Activated T-helper 2 cell treated with anti-CD3 and anti-CD28 coated beads, Interferon-gamma antibody, Interleukin-2, Interleukin-4, amounts not matched to agents 10 μg/mL and 5 μg/mL and 100 μg/mL, durations not matched to agents 14 hours and 24 hours and 36 hours (primary cell): ENCODE measurements at regions not wholly inside any gene's neighbourhood (a gene's known extent, or its start where the extent isn't known, plus 50 kb on each side); places are given as distances from the start of the nearest gene placed in this dataset.

Source experiments
- DNase-seq: peaks from one replicate; pipeline ENCODE4 v3.0.0; 2021; ENCODE audit warnings: low spot score
- H3K27ac Mint-ChIP-seq: one replicate; pipeline ENCODE4 v1.8.0; 2021; ENCODE audit warnings: mixed read lengths
- H3K27me3 Mint-ChIP-seq: one replicate; pipeline ENCODE4 v1.8.0; 2021; ENCODE audit warnings: low read depth, mixed read lengths
- H3K36me3 Mint-ChIP-seq: one replicate; pipeline ENCODE4 v1.8.0; 2021; ENCODE audit warnings: low read depth, mixed read lengths
- H3K4me1 Mint-ChIP-seq: one replicate; pipeline ENCODE4 v1.8.0; 2021; ENCODE audit warnings: low read depth, mixed read lengths
- H3K4me3 Mint-ChIP-seq: one replicate; pipeline ENCODE4 v1.8.0; 2021; ENCODE audit warnings: low read depth, mild to moderate bottlenecking, moderate library complexity, mixed read lengths
- H3K9me3 Mint-ChIP-seq: one replicate; pipeline ENCODE4 v1.8.0; 2021; ENCODE audit warnings: mixed read lengths
- intact Hi-C: fragments of 100-400 bp; cut with micrococcal nuclease; formaldehyde crosslinking; loops from one replicate; pipeline ENCODE4 v1.15.1; 2023

GRCh38 chr9:18352711-18353110, 121.2 kb upstream of the ADAMTSL1 start:
- Mint-ChIP-seq H3K27ac (no peak overlapping the region), H3K4me1 (no peaks in the 10 kb centered on the region), H3K4me3 (no peak overlapping the region), H3K36me3 (no peaks in the 10 kb centered on the region), H3K9me3 (no peaks in the 10 kb centered on the region), H3K27me3 (no peaks in the 10 kb centered on the region)
- intact Hi-C loops, result no loop called here
- DNase-seq, result no peak

DNA sequence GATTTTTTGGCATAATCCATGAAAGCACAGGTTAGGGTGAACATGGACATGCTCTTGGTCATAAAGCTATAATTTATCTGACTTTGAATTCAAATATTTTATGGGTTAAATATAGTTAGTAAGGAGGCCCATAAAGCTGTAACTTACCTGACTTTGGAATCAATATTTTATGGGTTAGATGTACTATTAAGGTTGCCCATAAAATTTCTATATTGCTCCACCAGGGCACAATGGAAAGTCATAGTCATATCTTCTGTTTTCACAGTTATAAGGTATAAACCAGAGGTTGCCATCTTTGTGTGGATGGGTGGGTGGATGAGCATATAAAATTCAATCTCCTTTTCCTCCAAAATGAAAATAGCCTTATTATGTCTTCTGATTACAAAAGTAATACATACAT, 120.5 kb upstream of the ADAMTSL1 start:
- Mint-ChIP-seq H3K36me3 (no peaks in the 10 kb centered on the region), H3K9me3 (no peaks in the 10 kb centered on the region), H3K4me3 (no peak overlapping the region), H3K4me1 (no peaks in the 10 kb centered on the region), H3K27ac (no peak overlapping the region), H3K27me3 (no peaks in the 10 kb centered on the region)
- DNase-seq, result no peak
- intact Hi-C loops, result no loop called here

DNA sequence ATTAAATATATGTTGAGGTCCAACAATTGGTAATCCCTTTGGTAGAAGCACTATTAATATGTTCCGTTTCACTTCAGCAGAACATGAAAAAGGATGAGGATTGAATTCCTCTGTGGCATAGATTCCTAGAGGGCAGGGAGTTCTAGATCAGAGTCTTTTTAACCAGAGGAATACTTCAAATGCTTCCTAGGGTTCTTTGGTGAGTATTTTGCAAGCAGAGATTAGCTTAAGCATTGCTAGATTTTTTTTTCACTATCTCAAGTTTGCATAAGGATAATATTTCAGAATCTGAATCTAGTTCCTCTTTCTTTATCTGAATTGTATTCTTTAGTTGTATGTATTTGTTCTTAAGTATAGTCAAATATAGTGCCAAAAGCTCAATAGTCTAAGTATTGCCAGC, 116.6 kb upstream of the ADAMTSL1 start:
- H3K27me3 Mint-ChIP-seq, result no peaks in the 10 kb centered on the region
- intact Hi-C loops, result no loop called here

GRCh38 chr9:18358325-18358724, 115.6 kb upstream of the ADAMTSL1 start:
- DNase-seq, result no peak
- Mint-ChIP-seq H3K9me3 (no peaks in the 10 kb centered on the region), H3K36me3 (no peaks in the 10 kb centered on the region), H3K27ac (no peak overlapping the region), H3K4me1 (no peaks in the 10 kb centered on the region), H3K4me3 (no peak overlapping the region), H3K27me3 (no peaks in the 10 kb centered on the region)
- intact Hi-C loops, result no loop called here

More for the DNA sequence above, 116.6 kb upstream of the ADAMTSL1 start:
- no peak for DNase-seq
- Mint-ChIP-seq H3K36me3 (no peaks in the 10 kb centered on the region), H3K4me1 (no peaks in the 10 kb centered on the region), H3K27ac (no peak overlapping the region), H3K4me3 (no peak overlapping the region), H3K9me3 (no peaks in the 10 kb centered on the region)

DNA sequence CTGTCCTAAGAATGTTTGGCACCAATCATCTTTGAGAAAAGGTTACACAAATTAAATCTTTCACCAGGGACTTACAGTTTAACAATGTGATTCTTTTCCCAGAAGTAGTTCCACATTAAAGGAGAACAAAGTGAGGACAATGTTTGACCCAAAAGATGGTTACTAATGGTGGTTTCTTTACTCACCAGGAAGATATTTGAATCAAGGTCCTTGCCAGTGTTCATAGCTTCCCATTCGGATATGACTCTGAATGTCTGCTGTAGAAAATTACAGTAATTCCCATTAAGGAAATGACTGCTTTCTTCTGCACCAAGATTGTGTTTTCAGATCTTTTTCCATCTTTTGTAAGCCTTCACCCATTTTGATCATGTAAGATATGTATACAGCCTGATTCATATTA, 114.6 kb upstream of the ADAMTSL1 start:
- Mint-ChIP-seq H3K4me1 (no peaks in the 10 kb centered on the region), H3K27me3 (no peaks in the 10 kb centered on the region), H3K36me3 (no peaks in the 10 kb centered on the region), H3K4me3 (no peak overlapping the region), H3K27ac (no peak overlapping the region), H3K9me3 (no peaks in the 10 kb centered on the region)
- DNase-seq, result no peak
- intact Hi-C loops, result no loop called here

DNA sequence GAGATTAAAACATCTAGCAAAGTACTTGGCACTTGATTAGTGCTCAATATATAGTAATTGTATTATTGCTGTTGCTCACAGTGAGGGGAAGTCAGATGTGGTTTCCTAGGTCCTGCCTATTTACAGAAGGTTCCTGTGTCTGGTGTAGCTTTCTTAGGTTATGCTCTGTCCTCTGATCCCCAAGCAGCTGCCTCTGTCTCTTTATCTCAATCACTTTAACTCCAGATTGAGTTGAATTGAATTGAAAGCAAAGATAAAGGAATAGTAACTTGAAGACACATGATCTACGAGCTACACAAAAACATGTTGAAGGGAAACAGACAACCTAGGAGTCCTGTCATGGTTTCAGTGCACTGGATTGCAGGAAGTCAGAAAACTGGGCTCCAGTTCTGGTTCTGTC, 113.9 kb upstream of the ADAMTSL1 start:
- no peak overlapping the region for H3K27ac Mint-ChIP-seq
- H3K27me3 Mint-ChIP-seq, result no peaks in the 10 kb centered on the region
- no peaks in the 10 kb centered on the region for H3K4me1 Mint-ChIP-seq
- intact Hi-C loops, result no loop called here
- no peaks in the 10 kb centered on the region for H3K36me3 Mint-ChIP-seq
- no peak for DNase-seq
- H3K9me3 Mint-ChIP-seq, result no peaks in the 10 kb centered on the region
- no peak overlapping the region for H3K4me3 Mint-ChIP-seq

DNA sequence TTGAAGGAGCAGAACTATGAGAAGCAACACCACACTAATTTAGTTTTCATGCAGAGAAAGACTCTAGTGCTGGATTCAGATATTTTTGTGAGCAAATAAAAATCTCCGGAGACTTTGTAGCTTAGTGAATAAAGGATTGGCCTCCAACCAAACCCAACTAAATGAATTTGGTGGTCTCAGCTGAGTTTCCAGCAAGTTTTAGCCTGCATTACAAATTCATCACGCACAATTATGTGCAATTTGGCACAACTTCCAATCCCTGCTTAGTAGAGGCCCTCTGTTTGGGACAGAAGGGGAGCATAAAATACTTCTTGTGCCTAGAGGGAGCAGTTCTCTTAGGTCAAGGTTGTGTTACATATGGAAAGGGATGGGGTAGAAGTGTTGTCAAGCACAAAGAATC, 112.3 kb upstream of the ADAMTSL1 start:
- intact Hi-C loops, result no loop called here
- H3K27ac Mint-ChIP-seq, result no peak overlapping the region
- no peaks in the 10 kb centered on the region for H3K4me1 Mint-ChIP-seq
- no peaks in the 10 kb centered on the region for H3K36me3 Mint-ChIP-seq
- H3K4me3 Mint-ChIP-seq, result no peak overlapping the region
- H3K9me3 Mint-ChIP-seq, result no peaks in the 10 kb centered on the region
- no peak for DNase-seq
- H3K27me3 Mint-ChIP-seq, result no peaks in the 10 kb centered on the region

GRCh38 chr9:18362166-18362565, 111.8 kb upstream of the ADAMTSL1 start:
- no peaks in the 10 kb centered on the region for H3K27me3 Mint-ChIP-seq
- H3K4me1 Mint-ChIP-seq, result no peaks in the 10 kb centered on the region
- intact Hi-C loops, result no loop called here
- no peaks in the 10 kb centered on the region for H3K36me3 Mint-ChIP-seq
- DNase-seq, result no peak
- H3K27ac Mint-ChIP-seq, result no peak overlapping the region
- H3K4me3 Mint-ChIP-seq, result no peak overlapping the region
- H3K9me3 Mint-ChIP-seq, result no peaks in the 10 kb centered on the region

DNA sequence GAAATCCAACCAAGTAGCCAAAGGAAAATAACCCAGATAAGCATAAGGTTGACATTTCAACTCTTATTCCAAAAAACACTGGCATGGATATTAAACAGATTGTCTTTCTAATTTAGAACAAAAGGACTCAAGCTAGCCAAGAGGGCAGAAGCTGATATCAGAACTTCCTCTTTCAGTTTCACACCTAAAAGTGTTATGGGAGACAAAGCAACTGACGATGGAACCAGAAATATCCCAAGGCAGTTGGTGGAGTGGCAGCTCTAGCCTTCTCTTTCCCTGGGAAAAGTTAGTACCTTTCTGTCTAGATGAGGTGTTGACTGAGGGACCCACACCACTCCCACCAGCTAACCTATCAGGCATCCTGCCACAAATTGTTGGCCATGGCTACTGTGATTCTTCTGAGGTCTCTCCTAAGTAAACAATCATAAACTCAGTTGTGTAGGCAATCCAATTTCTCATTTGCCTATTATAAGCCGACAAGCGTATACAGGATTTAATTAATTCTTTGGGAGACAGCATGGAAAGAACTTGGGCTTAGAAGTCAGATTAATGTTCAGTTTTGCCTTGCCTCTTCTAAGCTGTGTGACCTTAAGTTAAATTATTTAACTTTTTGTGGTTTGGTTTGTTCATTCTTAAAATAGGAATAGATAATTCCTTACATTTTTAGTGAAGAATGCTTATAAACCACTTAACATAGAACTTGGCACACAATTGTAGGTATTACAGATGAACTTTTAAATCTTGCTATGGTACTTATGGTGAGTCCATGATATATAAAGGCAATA, 110.9 kb upstream of the ADAMTSL1 start:
- no peak for DNase-seq
- no peaks in the 10 kb centered on the region for H3K36me3 Mint-ChIP-seq
- H3K4me1 Mint-ChIP-seq, result no peaks in the 10 kb centered on the region
- H3K27me3 Mint-ChIP-seq, result no peaks in the 10 kb centered on the region
- no peak overlapping the region for H3K27ac Mint-ChIP-seq
- H3K9me3 Mint-ChIP-seq, result no peaks in the 10 kb centered on the region
- no peak overlapping the region for H3K4me3 Mint-ChIP-seq
- intact Hi-C loops, result no loop called here

DNA sequence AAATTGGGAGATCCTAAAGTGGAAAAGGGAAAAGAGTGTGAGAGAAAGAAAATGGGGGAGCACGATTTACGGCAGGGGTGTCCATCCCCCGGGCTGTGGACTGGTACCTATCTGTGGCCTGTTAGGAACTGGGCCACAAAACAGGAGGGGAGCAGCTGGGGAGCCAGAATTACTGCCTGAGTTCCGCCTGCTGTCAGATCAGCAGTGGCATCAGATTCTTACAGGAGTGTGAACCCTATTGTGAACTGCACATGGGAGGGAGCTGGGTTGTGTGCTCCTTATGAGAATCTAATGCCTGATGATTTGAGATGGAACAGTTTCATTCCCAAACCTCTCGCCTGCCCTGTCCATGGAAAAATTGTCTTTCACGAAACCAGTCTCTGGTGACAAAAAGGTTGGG, 108.3 kb upstream of the ADAMTSL1 start:
- Mint-ChIP-seq H3K27ac (no peak overlapping the region), H3K9me3 (no peaks in the 10 kb centered on the region), H3K4me1 (no peaks in the 10 kb centered on the region), H3K36me3 (no peaks in the 10 kb centered on the region), H3K27me3 (no peaks in the 10 kb centered on the region), H3K4me3 (no peak overlapping the region)
- intact Hi-C loops, result no loop called here
- no peak for DNase-seq

GRCh38 chr9:18366184-18366583, 107.8 kb upstream of the ADAMTSL1 start:
- no peak overlapping the region for H3K4me3 Mint-ChIP-seq

GRCh38 chr9:18368206-18368605, 105.7 kb upstream of the ADAMTSL1 start:
- intact Hi-C loops, result no loop called here
- no peaks in the 10 kb centered on the region for H3K9me3 Mint-ChIP-seq
- no peak overlapping the region for H3K27ac Mint-ChIP-seq
- no peak overlapping the region for H3K4me3 Mint-ChIP-seq
- no peaks in the 10 kb centered on the region for H3K4me1 Mint-ChIP-seq
- no peaks in the 10 kb centered on the region for H3K36me3 Mint-ChIP-seq
- no peaks in the 10 kb centered on the region for H3K27me3 Mint-ChIP-seq
- DNase-seq, result no peak

More at GRCh38 chr9:18366184-18366583, 107.8 kb upstream of the ADAMTSL1 start:
- DNase-seq, result no peak
- H3K9me3 Mint-ChIP-seq, result no peaks in the 10 kb centered on the region
- no peaks in the 10 kb centered on the region for H3K36me3 Mint-ChIP-seq
- intact Hi-C loops, result no loop called here
- H3K4me1 Mint-ChIP-seq, result no peaks in the 10 kb centered on the region
- no peak overlapping the region for H3K27ac Mint-ChIP-seq
- no peaks in the 10 kb centered on the region for H3K27me3 Mint-ChIP-seq

- no peaks in the 10 kb centered on the region for H3K9me3 Mint-ChIP-seq
- H3K27me3 Mint-ChIP-seq, result no peaks in the 10 kb centered on the region
- no peak overlapping the region for H3K4me3 Mint-ChIP-seq
- H3K4me1 Mint-ChIP-seq, result no peaks in the 10 kb centered on the region
- intact Hi-C loops, result no loop called here
- DNase-seq, result no peak
- no peaks in the 10 kb centered on the region for H3K36me3 Mint-ChIP-seq
- no peak overlapping the region for H3K27ac Mint-ChIP-seq
Observed at GRCh38 chr9:18371141-18371540, 102.8 kb upstream of the ADAMTSL1 start.

DNA sequence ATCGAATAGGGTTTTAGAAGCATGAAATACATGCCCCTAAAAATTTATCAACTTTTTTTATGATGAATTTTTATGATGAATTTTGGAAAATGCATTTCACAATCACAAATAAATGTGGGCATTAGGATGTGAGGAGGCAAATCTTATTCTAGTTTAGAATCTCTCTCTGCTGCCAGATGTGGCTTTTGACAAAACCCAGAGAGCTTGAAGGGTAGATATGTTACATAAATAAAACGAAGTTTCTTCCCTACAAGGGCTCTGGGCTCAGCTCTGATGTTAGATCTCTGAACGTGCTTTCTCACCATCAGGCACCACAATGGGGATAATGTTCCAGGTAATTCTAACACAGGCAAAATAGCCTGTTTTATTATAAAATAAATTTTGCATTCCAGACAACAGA, 102.3 kb upstream of the ADAMTSL1 start:
- Mint-ChIP-seq H3K4me3 (no peak overlapping the region), H3K4me1 (no peaks in the 10 kb centered on the region), H3K9me3 (no peaks in the 10 kb centered on the region), H3K36me3 (no peaks in the 10 kb centered on the region), H3K27ac (no peak overlapping the region), H3K27me3 (no peaks in the 10 kb centered on the region)
- intact Hi-C loops, result no loop called here
- DNase-seq, result no peak
